Left renal cortex interstitium (tissue), 4 donors: ENCODE measurements at regions not wholly inside any gene's neighbourhood (a gene's known extent, or its start where the extent isn't known, plus 50 kb on each side); places are given as distances from the start of the nearest gene placed in this dataset.
"Not testable (repeated sequence)": the region's sequence is repeated elsewhere in the genome, so short reads cannot be mapped to it uniquely, and the experiment has no call there.

ENCODE experiments used
- DNase-seq, 4 donors: peaks; one replicate each; pipeline ENCODE4 v3.0.0-alpha.2; 2013; ENCODE audit warnings: low read depth in 4 of 4, low spot score in 2 of 4, missing footprints in 1 of 4

DNA sequence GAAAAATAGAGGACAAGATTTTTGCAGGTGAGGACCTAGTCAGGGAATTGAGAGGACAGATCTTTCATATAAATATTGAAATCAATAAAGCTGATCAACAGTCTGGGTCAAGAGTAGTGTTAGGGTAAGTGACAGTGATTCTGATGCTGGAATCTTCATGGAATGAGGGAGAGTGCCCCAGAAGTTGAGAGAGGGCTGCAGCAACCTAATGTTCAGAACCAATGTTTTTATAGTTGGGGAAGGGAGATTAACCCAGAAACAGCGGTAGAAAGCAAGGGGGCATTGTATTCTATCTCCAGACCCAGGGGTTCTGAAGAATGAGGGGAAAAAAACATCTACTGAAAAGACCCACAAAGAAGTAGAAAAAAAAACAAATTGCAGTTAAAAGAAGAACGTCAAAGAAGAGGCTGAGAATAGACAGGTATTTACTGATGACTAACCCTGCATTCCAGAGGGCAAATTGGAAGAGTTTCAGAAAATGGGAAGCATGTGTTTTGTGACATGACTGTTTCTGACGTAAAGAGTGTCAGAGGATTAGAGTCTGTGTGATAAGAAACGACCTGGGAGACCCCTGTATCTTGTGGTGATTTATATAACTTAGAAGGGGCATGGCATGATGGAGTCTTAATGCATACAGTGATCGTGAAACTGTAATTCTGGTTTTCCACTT is 819.6 kb upstream of the EPHA5 start:
- no peak for DNase-seq

DNA sequence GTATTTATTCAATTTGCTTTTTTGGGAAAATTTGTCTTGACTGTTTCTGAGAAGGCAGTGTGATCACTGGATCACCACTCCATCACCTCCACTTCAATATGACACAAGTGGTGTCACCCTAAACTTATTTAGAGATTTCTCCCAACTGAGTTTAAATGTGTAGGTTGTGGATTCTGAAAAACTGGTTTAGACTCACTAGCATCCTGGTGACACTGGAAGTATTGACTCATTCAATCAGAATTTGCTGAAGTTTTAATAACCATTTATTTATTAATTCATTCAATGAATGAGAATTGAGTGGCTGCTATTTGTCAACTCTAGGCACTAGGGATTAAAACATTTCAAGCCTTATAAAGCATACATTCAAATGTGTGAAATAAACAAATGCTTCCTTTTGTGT is 819.1 kb upstream of the EPHA5 start:
- no peak for DNase-seq

DNA sequence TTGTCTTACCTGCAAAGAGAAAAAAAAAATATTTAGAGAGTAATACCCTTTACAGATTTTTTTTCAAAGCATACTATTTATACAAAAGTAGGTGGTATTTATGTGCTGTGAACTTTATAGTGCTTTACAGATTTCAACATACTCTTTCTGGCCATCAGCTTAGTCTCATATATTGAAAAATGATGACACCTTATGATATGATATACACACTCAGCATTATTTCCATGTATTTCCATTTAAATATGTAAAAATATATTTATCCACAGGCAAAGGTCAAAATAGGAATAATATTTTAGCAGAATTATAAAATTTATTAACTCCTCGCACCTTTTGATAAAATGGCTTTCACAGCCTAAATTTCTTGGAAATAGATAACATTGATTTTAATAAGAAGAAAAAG is 815.8 kb upstream of the EPHA5 start:
- DNase-seq = no peak

DNA sequence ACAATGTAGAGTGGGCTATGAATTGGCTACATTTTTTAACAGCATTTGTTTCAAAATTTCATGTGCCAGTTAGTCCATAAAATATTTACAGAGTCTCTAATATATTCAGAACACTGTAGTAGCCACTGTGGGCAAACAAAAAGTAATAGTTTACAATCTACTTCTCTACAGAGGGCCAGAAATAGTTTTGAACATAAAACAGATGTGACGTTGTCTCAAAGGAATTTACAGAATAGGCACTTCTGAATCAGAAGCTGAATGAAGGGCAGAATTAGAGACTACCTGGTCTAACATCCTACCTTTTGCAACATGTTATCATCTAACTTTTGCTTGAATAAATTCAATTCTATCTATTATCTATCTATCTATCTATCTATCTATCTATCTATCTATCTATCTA is 811.9 kb upstream of the EPHA5 start:
- DNase-seq = no peak

DNA sequence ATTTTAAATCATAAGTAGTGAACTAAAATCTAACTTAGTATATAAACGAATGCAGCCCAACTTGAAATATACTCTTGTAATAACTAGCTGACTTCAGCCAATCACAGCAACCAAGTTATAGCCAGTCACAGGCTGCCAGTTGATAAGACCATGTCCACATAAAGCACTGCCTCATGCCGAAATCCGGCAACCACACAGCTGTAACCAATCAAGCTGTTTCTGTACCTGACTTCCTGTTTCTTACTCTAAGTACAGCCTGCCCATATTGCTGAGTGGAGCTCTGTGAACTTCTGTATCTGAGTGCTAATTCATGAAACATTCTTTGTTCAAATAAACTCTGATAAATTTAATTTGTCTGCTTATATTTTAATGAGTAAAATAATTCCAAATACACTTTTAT is 805.3 kb upstream of the EPHA5 start:
- DNase-seq = no peak

DNA sequence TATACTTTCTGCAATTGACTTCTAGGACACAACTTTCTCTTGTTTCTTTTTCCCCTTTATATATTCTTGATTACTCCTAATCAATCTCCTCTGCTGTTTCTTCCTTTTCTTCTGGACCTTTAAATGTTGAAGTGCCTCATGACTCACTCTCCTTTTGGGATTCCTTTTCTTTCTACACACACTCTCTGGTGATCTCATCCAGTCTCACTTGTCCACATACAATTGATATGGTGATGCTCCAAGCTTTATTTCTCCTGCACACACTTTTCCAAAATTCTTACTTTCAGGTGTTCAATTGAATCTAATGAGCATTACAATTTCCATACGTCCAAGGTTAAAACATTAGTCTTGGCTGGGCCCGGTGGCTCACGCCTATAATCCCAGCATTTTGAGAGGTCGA is 794.8 kb upstream of the EPHA5 start:
- DNase-seq = no peak

DNA sequence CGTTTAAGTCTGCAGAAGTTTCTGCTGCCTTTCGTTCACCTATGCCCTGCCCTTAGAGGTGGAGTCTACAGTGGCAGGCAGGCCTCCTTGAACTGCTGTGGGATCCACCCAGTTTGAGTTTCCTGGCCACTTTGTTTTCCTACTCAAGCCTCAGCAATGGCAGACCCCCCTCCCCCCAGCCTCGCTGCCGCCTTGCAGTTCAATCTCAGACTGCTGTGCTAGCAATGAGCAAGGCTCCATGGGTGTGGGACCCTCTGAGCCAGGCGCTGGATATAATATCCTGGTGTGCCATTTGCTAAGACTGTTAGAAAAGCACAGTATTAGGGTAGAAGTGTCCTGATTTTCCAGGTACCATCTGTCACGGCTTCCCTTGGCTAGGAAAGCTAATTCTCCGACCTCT is 792.6 kb upstream of the EPHA5 start:
- not testable (repeated sequence) for DNase-seq

DNA sequence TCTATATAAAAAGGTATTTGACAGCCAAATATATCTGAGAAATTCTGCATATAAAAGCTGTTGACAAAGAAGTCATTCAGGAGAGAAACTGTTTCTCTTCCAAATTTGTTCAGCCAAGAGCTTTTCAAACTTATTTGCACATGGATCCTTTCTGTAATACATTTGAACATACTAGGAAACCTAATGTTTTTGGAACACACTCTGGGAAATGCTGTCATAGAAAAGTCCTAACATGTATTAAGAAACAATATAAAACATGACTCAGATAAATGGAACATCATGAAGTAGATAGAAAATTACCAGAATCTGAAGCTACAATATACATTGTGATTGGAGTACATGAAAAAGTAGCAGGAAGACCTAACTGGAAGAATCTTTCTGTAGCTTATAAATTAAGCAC is 781.5 kb upstream of the EPHA5 start:
- DNase-seq = no peak

DNA sequence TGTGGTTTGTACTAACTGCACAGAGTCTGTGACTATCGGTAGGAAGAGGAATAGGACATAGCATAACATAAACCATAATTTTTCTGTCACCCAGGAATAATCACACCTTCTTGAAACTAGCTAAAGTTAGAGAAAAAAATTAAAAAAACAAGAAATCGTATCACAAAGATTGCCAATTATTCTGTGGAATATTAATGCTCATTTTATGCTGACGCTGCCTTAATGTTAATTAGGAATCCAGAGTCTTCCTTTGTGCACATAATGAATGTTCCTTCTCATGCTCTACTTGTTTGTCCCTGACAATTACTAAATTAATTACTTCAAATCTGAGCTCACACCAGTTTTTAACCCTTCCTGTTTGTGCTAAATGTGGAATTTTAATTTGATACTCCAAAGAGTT is 772.7 kb upstream of the EPHA5 start:
- DNase-seq = no peak

DNA sequence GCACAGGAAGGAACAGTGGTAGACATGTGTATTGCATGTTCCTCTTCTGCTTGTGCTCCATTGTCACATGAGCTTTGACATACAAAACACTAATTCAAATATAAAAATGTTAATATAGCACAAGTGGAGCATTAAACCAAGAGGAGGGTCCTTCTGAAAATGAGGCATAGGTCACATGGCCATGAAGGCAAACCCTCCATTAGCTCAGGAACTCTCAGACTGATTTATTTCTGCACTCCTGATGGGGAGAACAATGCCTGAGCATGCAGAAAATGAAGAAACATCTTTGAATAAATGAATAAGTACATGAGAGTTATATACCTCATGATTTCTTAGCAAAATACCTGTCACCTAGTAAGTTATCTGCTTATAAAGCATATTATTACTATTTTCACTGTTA is 769.2 kb upstream of the EPHA5 start:
- no peak for DNase-seq

DNA sequence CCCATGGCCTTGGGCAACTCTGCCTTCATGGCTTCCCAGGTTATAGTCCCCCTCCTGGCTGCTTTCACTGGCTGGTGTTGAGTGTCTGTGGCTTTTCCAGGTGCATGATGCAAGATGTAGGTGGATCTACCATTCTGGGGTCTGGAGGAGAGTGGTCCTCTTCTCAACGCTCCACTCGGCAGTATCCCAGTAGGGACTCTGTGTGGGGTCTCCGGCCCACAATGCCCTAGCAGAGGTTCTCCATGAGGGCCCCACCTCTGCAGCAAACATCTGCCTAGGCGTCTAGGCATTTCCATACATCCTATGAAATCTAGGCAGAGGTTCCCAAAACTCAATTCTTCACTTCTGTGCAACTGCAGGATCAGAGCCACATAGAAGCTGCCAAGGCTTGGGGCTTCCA is 763.4 kb upstream of the EPHA5 start:
- DNase-seq = no peak

DNA sequence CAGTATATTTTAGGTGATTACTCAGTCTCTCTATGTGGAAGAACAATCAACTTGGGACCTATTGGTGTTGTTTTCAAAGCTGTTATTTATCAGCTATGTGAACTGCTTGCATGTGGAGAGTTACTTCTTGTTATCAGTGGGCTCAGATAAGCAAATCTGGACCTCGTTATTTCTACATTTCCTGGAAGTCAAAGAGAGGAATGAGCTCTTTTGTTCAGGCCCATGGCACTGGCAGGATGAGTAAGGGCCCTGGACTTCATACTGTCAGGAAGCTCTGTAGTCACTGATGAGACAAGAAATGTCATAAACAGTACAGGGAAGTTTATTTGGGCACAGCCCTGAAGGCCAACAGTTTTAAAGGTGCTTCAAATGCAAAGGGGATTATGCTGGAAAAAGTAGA is 760.6 kb upstream of the EPHA5 start:
- DNase-seq = no peak

DNA sequence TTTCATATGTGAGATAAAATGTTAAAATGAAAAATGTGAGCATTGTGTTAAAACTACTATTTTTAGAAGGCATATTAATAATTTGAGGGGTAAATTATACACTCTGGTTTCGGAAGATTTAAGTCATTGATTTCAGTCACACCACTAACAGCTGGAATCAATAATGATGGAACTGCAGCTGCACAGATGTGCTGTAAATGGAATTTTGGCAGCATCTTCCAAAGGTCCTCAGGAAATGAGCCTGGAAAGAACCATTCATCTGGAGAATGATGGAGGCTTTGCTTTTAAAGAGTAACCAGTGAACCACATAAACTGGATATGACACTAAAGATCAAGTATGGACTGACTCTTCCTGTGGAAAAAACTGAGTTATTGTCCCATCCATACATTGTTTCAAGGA is 759.0 kb upstream of the EPHA5 start:
- no peak for DNase-seq

DNA sequence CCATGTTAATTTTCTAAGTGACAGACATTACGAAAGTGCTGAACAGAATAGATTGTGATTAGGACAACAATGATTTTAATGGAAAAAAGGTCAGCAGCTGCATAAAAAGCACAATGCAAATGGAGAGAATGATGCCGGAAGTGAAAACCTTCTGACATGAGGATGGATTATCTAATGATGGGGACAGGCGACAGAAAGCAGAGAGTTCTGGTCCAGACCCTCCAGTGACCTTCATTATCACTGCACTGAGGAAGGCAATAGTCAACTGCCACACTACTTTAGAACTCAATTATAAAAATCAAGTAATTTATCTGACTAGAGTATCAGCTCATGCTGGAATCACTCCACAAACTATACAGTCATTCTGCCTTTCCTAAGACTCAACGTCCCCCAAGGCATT is 746.1 kb upstream of the EPHA5 start:
- no peak for DNase-seq

DNA sequence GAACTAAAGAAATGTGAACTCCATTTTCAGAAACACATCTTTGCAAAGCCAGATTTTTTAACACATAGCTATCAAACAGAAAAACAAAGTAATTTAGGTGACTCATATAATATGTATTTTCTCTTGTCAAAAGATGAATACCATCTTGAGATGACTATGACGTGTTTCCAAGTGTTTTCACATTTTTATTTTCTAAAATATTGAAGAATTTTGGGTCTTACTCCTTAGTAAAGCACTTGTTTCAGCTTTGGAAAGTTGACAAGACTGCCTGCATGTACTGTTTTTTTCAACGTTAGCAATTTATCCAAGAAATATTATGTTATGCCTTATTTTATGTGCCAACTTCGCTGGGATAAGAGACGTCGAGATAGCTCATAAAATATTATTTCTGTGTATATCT is 733.9 kb upstream of the EPHA5 start:
- no peak for DNase-seq

DNA sequence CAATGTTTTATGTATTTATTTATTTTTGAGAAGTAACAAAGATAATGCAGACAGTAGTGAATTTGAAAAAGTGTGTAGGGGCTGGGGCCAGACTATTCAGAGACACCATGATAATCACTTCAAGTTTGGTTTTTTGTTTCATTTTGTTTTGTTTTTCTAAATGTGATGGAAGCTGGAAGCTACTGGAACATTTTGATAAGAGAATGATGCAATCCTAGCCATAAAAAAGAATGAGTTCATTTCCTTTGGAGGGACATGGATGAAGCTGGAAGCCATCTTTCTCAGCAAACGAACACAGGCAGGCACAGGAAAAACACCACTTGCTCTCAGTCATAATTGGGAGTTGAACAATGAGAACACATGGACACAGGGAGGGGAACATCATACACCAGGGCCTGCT is 706.6 kb upstream of the EPHA5 start:
- no peak for DNase-seq

DNA sequence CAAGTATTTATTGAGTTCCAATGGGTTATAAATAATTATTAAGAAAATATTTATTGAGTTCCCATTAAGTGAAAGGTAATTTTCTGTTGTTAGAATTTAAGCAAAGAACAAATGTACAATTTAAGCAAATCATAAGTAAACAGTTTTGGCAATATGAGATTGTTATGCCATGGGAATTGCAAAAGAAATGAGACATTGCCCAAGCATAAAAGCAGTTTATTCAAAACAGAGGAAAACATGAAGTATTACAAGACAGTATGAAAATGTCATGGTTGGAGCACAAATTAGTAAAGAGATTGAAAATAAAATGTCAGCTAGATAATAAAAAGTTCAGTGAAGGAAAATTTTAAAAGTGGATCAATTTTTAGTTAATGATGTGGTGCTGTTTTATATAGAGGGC is 706.1 kb upstream of the EPHA5 start:
- no peak for DNase-seq

DNA sequence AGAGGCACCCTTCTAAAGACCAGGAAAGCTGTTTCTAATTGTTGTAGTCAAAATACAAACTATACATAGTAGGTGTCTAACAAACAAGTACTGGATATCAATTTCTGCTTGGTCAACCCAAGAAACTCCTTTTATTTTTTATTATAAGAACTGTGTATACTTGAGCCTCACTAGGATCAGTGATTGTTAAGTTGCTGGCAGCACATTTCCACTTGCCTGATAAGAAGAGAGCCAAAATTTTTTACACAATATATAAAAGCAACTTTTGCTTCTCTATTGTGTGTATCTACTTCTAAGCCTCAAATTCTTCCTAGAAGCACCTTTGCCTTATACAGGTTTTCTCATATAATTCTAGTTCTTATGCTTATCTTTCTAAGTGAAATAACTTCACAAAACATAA is 703.0 kb upstream of the EPHA5 start:
- DNase-seq = no peak

DNA sequence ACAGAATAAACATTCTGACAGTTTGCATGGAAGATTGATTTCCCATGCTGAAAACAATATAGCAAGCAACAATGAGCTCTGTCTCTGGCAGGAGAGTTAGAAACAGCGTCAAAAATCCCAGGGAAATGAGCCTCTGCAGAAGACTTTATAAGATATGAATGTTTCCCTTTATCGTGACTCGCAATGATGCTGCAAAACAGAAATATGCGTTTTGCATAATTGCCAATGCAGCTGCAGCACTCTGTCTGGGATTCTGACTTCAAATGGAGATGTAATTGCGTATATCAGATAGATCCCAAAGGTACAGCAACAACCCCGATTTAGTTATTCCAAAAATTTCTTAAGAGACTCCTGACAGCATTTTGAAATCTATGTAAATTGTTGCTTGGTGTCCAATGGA is 702.4 kb upstream of the EPHA5 start:
- no peak for DNase-seq

DNA sequence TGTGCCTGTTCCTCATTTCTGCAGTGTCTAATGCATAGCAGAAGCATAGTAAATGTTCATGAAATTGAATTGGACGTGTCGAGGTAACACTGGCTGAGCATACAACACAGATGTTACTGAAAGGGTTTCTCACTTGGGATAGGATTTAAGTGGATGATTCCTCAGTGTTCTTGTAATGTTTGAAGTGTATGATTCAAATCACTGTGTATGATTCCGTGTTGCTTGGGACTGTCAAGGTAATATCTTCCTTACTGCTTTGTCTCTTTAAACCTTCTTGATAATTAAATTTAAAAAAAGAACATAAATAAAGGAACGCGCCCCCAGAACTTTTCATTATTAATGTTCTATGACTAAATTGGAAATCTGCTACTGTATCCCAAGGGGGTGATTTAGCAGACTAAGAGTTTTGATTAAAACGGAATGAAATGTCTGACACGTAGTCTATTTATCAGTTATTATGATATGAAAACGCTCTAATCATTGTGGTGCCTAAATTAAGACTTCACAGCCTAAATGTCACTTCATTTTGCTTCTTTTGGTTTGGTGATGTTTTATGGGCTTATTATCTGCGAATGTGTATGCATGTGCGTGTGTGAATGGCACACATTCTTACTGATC is 696.9 kb upstream of the EPHA5 start:
- DNase-seq = no peak

DNA sequence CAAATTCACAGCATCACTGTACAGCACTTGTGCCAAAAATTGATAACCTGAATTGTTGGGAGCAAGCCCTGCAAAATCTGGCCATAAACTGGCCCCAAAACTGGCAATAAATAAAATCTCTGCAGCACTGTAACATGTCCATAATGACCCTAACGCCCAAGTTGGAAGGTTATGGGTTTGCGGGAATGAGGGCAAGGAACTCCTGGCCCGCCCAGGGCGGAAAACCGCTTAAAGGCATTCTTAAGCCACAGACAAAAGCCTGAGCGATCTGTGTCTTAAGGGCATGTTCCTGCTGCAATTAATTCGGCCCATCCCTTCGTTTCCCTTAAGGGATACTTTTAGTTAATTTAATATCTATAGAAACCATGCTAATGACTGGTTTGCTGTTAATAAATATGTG is 690.1 kb upstream of the EPHA5 start:
- not testable (repeated sequence) for DNase-seq

DNA sequence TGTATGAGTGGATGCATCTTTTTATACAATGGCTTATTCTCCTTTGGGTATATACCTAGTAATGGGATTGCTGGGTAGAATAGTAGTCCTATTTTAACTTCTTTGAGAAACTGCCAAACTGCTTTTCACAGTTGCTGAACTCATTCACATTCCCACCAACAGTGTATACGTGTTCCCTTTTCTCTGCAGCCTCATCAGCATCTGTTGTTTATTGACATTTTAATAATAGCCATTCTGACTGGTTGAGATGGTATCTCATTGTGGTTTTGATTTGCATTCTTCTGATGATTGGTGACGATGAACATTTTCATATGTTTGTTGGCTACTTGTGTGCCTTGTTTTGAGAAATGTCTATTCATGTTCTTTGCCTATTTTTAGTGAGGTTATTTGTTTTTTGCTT is 687.0 kb upstream of the EPHA5 start:
- no peak for DNase-seq

DNA sequence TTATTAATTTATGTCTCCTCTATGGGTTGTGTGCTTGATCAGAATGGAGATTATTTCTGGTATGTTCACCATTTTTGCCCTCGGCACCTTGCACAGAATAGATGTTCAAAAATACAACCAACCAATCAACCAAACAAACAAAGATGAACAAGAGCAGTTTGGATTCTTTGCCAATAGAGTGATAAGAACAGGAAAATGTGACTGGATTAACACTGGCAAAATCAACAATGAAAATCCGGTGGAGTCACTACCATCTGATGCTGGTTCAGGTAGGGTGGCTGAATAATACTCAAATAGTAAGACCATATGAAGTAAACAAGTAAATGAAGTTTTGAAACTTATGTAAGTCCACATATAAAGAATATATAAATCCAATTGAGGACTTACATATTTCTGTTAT is 685.0 kb upstream of the EPHA5 start:
- no peak for DNase-seq
